Endothelial cell of umbilical vein (primary cell): ENCODE measurements at regions not wholly inside any gene's neighbourhood (a gene's known extent, or its start where the extent isn't known, plus 50 kb on each side); places are given as distances from the start of the nearest gene placed in this dataset.

Source experiments
- BruUV-seq: library from RNA; stranded (reverse); fragments of 400-500 nt; replicated peaks from 2 replicates; lab custom pipeline; 2021; lab: Mats Ljungman, UMichigan
- CTCF ChIA-PET: fragments of 300-600, 350-600 bp; sonication (Branson Sonifier 250); formaldehyde crosslinking; loops from one replicate; lab custom pipeline; 2021; ENCODE audit warnings: antibody characterized with exemption, inconsistent platforms; lab: Charles Lee
- POLR2A ChIA-PET: fragments of 300-600, 350-600 bp; sonication (Branson Sonifier 250); formaldehyde crosslinking; loops from one replicate; lab custom pipeline; 2021; ENCODE audit warnings: antibody characterized with exemption, inconsistent platforms; lab: Charles Lee
- DNase-seq: peaks from one replicate; pipeline ENCODE4 v3.0.0-alpha.2; 2011; ENCODE audit warnings: low read depth, low spot score
- FAIRE-seq: peaks from 2 replicates; lab custom pipeline; 2011; peaks lifted over from hg19 to GRCh38; lab: Jason Lieb, UNC
- H2AFZ ChIP-seq: 2 replicates; pipeline ENCODE4 v1.6.0; 2012; ENCODE audit warnings: low read depth, low read length, control low read depth, inconsistent platforms
- H3K27ac ChIP-seq: 2 replicates; pipeline ENCODE4 v1.5.1; 2011; ENCODE audit warnings: low read depth, mild to moderate bottlenecking, control low read depth, low read length, moderate library complexity; ENCODE audit not compliant: insufficient read depth
- H3K27me3 ChIP-seq, 2 experiments: 2 replicates each; pipeline versions ENCODE4 v1.6.0 to v1.6.1; 2011; ENCODE audit warnings: low read length in 2 of 2, mixed read lengths in 1 of 2; ENCODE audit not compliant: control insufficient read depth in 2 of 2, insufficient read depth in 2 of 2
- H3K36me3 ChIP-seq, 2 experiments: 2 replicates in 1 of 2; 3 replicates in 1 of 2; pipeline ENCODE4 v1.5.1; 2011; ENCODE audit warnings: low read length in 2 of 2, mild to moderate bottlenecking in 1 of 2, moderate library complexity in 1 of 2; ENCODE audit not compliant: control insufficient read depth in 2 of 2, insufficient read depth in 2 of 2; ENCODE audit errors: extremely low read depth in 1 of 2
- H3K4me1 ChIP-seq: 3 replicates; pipeline ENCODE4 v1.5.1; 2011; ENCODE audit warnings: mild to moderate bottlenecking, low read length; ENCODE audit not compliant: control insufficient read depth, insufficient read depth; ENCODE audit errors: extremely low read depth
- H3K4me2 ChIP-seq: 2 replicates; pipeline ENCODE4 v1.6.1; 2011; ENCODE audit warnings: low read length, control low read depth, mixed read lengths; ENCODE audit not compliant: insufficient read depth
- H3K4me3 ChIP-seq, 3 experiments: fragments of 200-600 bp in 1 of 3; sonication (generic), shearing (Covaris generic) in 1 of 3; replicated peaks in 1 of 3; 2 replicates each; pipeline ENCODE4 v1.5.1; 2011 to 2016; ENCODE audit warnings: control low read depth in 3 of 3, low read length in 3 of 3, mild to moderate bottlenecking in 2 of 3, inconsistent platforms in 1 of 3, low read depth in 1 of 3, moderate library complexity in 1 of 3; ENCODE audit not compliant: insufficient read depth in 1 of 3
- H3K79me2 ChIP-seq: 2 replicates; pipeline ENCODE4 v1.6.0; 2012; ENCODE audit warnings: low read length, inconsistent platforms; ENCODE audit not compliant: control insufficient read depth, insufficient read depth
- H3K9ac ChIP-seq: replicated peaks from 2 replicates; pipeline ENCODE3; 2011; ENCODE audit warnings: low read length, control low read depth; ENCODE audit not compliant: insufficient read depth; ENCODE audit errors: extremely low read depth
- H3K9me1 ChIP-seq: replicated peaks from 3 replicates; pipeline ENCODE4 v1.6.0; 2011; ENCODE audit warnings: mild to moderate bottlenecking, low read length; ENCODE audit not compliant: control insufficient read depth, insufficient read depth; ENCODE audit errors: extremely low read depth
- H3K9me3 ChIP-seq: replicated peaks from 2 replicates; pipeline ENCODE4 v1.5.1; 2012; ENCODE audit warnings: low read length, inconsistent platforms; ENCODE audit not compliant: control insufficient read depth, insufficient read depth
- H4K20me1 ChIP-seq: replicated peaks from 2 replicates; pipeline ENCODE3; 2011; ENCODE audit warnings: mild to moderate bottlenecking, low read length; ENCODE audit not compliant: control insufficient read depth, insufficient read depth; ENCODE audit errors: extremely low read depth
- CTCF ChIP-seq, 2 donors: IDR thresholded peaks; 1 replicate in 1 of 2; 2 replicates in 1 of 2; pipeline ENCODE4 v1.5.1; 2011; ENCODE audit warnings: low read length in 2 of 2, mild to moderate bottlenecking in 2 of 2, moderate library complexity in 2 of 2, control low read depth in 1 of 2, inconsistent platforms in 1 of 2, low read depth in 1 of 2; ENCODE audit not compliant: insufficient read depth in 1 of 2; ENCODE audit errors: extremely low read depth in 1 of 2
- EZH2 ChIP-seq: IDR thresholded peaks from 2 replicates; pipeline ENCODE4 v1.6.1; 2012; ENCODE audit warnings: borderline replicate concordance, low read depth, mild to moderate bottlenecking, moderate library complexity, low read length, inconsistent platforms; ENCODE audit not compliant: severe bottlenecking
- FOS ChIP-seq: IDR thresholded peaks from 2 replicates; pipeline ENCODE4 v1.6.1; 2011; ENCODE audit warnings: mild to moderate bottlenecking, low read length, moderate library complexity, borderline replicate concordance; ENCODE audit not compliant: insufficient read depth
- GATA2 ChIP-seq: IDR thresholded peaks from 2 replicates; pipeline ENCODE4 v1.7.0; 2011; ENCODE audit warnings: low read depth, mild to moderate bottlenecking, moderate library complexity, mixed read lengths, low read length; ENCODE audit not compliant: insufficient read length, insufficient read depth
- JUN ChIP-seq: IDR thresholded peaks from 2 replicates; pipeline ENCODE4 v1.6.1; 2011; ENCODE audit warnings: borderline replicate concordance, low read depth; ENCODE audit not compliant: insufficient read length, insufficient read depth
- MAX ChIP-seq: IDR thresholded peaks from 2 replicates; pipeline ENCODE4 v1.6.1; 2011; ENCODE audit not compliant: insufficient read depth, insufficient read length
- MYC ChIP-seq: IDR thresholded peaks from one replicate; pipeline ENCODE4 v1.6.1; 2011; ENCODE audit warnings: mild to moderate bottlenecking, low read depth, low read length
- POLR2A ChIP-seq: IDR thresholded peaks from 2 replicates; pipeline ENCODE4 v1.6.1; 2012; ENCODE audit warnings: low read depth, mild to moderate bottlenecking, control low read depth, low read length
- POLR2AphosphoS5 ChIP-seq: IDR thresholded peaks from 2 replicates; pipeline ENCODE4 v1.6.1; 2012; ENCODE audit warnings: low read depth, mild to moderate bottlenecking, control low read depth, low read length, moderate library complexity; ENCODE audit not compliant: insufficient read depth
- dilution Hi-C: fragments of 300-500 bp; cut with MboI; formaldehyde crosslinking; loops from one replicate; pipeline ENCODE4 v1.15.0; 2019; ENCODE audit warnings: low sequenced_read_pairs; ENCODE audit not compliant: extremely low pct_ligation_motif_present
- intact Hi-C: fragments of 100-400 bp; cut with micrococcal nuclease; formaldehyde crosslinking; loops from one replicate; pipeline ENCODE4 v1.10.0; 2022

GRCh38 chr9:78144008-78144381 is 91.9 kb upstream of the CEP78 start:
- CTCF ChIA-PET, result interaction anchor here (1.3 to 1.6 kb wide), 2 partner anchors 12 to 18 kb away, joined by 3 to 5 read pairs; no protein-coding TSS in a partner anchor
- intact Hi-C loops, result no loop called here

More at GRCh38 chr9:78144008-78144381, 91.9 kb upstream of the CEP78 start:
- DNase-seq (no peak), FAIRE-seq (no peak)
- peak overlapping the region; percentile 78 for H3K27ac ChIP-seq
- H3K9me3 ChIP-seq, result no peaks in the 10 kb centered on the region
- H3K4me1 ChIP-seq, result peaks cover 12% of the 10 kb centered on the region
- POLR2A ChIA-PET, result no interaction called here
- TF ChIP-seq MYC, result no peak
- TF ChIP-seq POLR2AphosphoS5, result no peak
- no peak for TF ChIP-seq FOS
- no peak for TF ChIP-seq GATA2
- TF ChIP-seq JUN, result no peak
- TF ChIP-seq CTCF (IDR thresholded peaks at IDR 0.05; ENCODE audit: extremely low read depth in 1 of 2, insufficient read depth in 1 of 2, low read depth in 1 of 2, low read length in 2 of 2), result no peak
- TF ChIP-seq POLR2A, result no peak
- no peak for TF ChIP-seq MAX
- no peak for TF ChIP-seq EZH2
- no peak overlapping the region for H3K4me2 ChIP-seq
- no peak overlapping the region for H2AFZ ChIP-seq
- dilution Hi-C loops, result no loop called here
- no peaks in the 10 kb centered on the region for H4K20me1 ChIP-seq
- no peak overlapping the region for H3K4me3 ChIP-seq
- no peaks in the 10 kb centered on the region for H3K27me3 ChIP-seq
- H3K9ac ChIP-seq, result no peak overlapping the region
- no peaks in the 10 kb centered on the region for H3K79me2 ChIP-seq
- no TSS peak for BruUV-seq
- no peaks in the 10 kb centered on the region for H3K9me1 ChIP-seq
- no peaks in the 10 kb centered on the region for H3K36me3 ChIP-seq
